ENCODE measurements at regions not wholly inside any gene's neighbourhood (a gene's known extent, or its start where the extent isn't known, plus 50 kb on each side); places are given as distances from the start of the nearest gene placed in this dataset.

- no peak for TF ChIP-seq ZNF462 (CRISPR knock-in tag; IDR thresholded peaks at IDR 0.05)
- TF ChIP-seq POLR2AphosphoS5 (IDR thresholded peaks at IDR 0.05; ENCODE audit: low read depth), result no peak
- TF ChIP-seq CTCF (conservative IDR thresholded peaks at IDR 0.05; ENCODE audit: low read depth in 2 of 2), result no peak
- TF ChIP-seq CREB1 (CRISPR knock-in tag; IDR thresholded peaks at IDR 0.05; ENCODE audit: low read depth), result no peak
- TF ChIP-seq ZNF331 (CRISPR knock-in tag; IDR thresholded peaks at IDR 0.05; ENCODE audit: low read depth), result no peak
- TF ChIP-seq EZH2phosphoT487 (IDR thresholded peaks at IDR 0.05; ENCODE audit: unreplicated experiment), result no peak
- no peak for TF ChIP-seq NANOG (IDR thresholded peaks at IDR 0.05; ENCODE audit: borderline replicate concordance)
- no peak for TF ChIP-seq STAT1 (IDR thresholded peaks at IDR 0.05; ENCODE audit: unreplicated experiment)
These were observed 95.5 kb upstream of the AGAP1 start (continued) for GRCh38 chr2:235398321-235398720.

- Histone ChIP-seq H3K27ac (ENCODE audit: low read depth) (0 out of 2 replicates have a peak overlapping the region, but pooled peaks have one; percentile 14), H3K79me2 (replicated peaks; ENCODE audit: insufficient read depth) (no peaks in the 10 kb centered on the region), H3K4me1 (ENCODE audit: insufficient read depth) (0 out of 2 replicates have a peak, but pooled peaks cover 5% of the 10 kb centered on the region), H3K4me3 (no peak overlapping the region), H3F3A (replicated peaks; ENCODE audit: low read depth) (no peaks in the 10 kb centered on the region), H3K36me3 (ENCODE audit: insufficient read depth) (0 out of 2 replicates have a peak, but pooled peaks cover 4% of the 10 kb centered on the region), H3K27me3 (ENCODE audit: insufficient read depth) (no peaks in the 10 kb centered on the region), H4K20me1 (replicated peaks; ENCODE audit: insufficient read depth) (no peaks in the 10 kb centered on the region), H3K4me2 (peak overlapping the region; percentile 15; the same call in 1 of the 2 replicates), H3K9me2 (ENCODE audit: insufficient read depth) (peaks cover 14% of the 10 kb centered on the region), H2AFZ (no peak overlapping the region)
- H3K9me3 Mint-ChIP-seq, result peaks cover 31% of the 10 kb centered on the region
- H3K4me1 Mint-ChIP-seq, result peaks cover 14% of the 10 kb centered on the region
- peak; percentile 42 for ATAC-seq
- no peak overlapping the region for H3K4me3 Mint-ChIP-seq
- H3K36me3 Mint-ChIP-seq (ENCODE audit: low read depth), result peaks cover 23% of the 10 kb centered on the region
- peak; percentile 44 for DNase-seq (ENCODE audit: low spot score)
- H3K27me3 Mint-ChIP-seq (ENCODE audit: insufficient read depth, low read depth, poor library complexity), result no peaks in the 10 kb centered on the region
- TF ChIP-seq CREB1 (CRISPR knock-in tag; IDR thresholded peaks at IDR 0.05; ENCODE audit: low read depth) (no peak), NANOG (IDR thresholded peaks at IDR 0.05; ENCODE audit: borderline replicate concordance) (peak; percentile 44; the same call in 1 of the 2 replicates)
- H3K27ac Mint-ChIP-seq, result no peak overlapping the region; the same call in 1 of the 2 replicates
These were observed 93.9 kb upstream of the AGAP1 start for GRCh38 chr2:235399895-235400294.

All from GM23338 (cell line).